Astrocyte of the cerebellum (primary cell): ENCODE measurements at regions not wholly inside any gene's neighbourhood (a gene's known extent, or its start where the extent isn't known, plus 50 kb on each side); places are given as distances from the start of the nearest gene placed in this dataset.

Experiments used
- DNase-seq: peaks from one replicate; pipeline ENCODE4 v3.0.0-alpha.2; 2011; ENCODE audit warnings: low read depth
- H3K4me3 ChIP-seq: 2 replicates; pipeline ENCODE4 v1.5.1; 2011; ENCODE audit warnings: mild to moderate bottlenecking, low read depth, low read length, moderate library complexity
- in situ Hi-C: cut with HindIII; loops from 2 replicates; pipeline ENCODE4 v1.10.0; 2017; ENCODE audit warnings: low sequenced_read_pairs
- TF ChIP-seq, protein P1 (sequence below): IDR thresholded peaks from 2 replicates; pipeline ENCODE4 v1.5.1; 2012; ENCODE audit warnings: low read length, low read depth, moderate library complexity, mild to moderate bottlenecking; ENCODE audit errors: missing control alignments

DNA sequence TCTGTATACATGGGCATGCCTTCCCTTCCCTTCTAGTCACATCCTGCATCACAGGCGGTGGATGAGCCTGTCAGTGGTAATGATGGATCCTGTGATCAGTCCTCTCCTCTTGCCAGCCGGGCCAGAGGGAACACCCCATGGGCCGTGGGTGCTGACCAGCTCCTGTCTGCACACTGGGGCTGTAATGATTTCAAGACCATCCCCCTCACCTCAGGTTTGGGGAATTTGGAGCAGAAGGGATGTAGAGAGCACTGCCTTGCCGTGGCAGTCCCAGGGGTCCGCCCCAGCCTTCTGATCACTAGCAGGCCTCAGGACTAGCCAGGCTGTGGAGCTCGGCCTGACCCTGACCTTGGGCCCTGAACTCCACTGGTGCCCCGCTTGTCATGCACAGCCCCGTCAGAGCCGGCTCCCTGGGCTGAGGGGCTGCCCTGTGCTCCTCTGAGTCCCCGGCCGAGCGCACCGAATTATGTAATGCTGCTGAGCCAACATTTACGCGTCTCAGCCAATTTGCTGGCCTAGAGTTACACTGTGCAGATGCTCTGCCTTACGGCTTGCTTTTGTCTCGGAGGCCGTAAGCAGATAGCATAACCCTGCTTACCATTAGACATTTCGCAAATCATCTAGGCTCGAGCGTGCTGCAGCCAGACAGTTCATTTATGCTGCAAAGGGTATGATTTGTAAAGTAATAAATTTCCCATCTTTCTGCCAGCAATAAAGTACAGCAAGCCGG is 155.3 kb downstream of the MACROH2A1 start:
- DNase-seq: no peak
- TF ChIP-seq, protein P1, sequence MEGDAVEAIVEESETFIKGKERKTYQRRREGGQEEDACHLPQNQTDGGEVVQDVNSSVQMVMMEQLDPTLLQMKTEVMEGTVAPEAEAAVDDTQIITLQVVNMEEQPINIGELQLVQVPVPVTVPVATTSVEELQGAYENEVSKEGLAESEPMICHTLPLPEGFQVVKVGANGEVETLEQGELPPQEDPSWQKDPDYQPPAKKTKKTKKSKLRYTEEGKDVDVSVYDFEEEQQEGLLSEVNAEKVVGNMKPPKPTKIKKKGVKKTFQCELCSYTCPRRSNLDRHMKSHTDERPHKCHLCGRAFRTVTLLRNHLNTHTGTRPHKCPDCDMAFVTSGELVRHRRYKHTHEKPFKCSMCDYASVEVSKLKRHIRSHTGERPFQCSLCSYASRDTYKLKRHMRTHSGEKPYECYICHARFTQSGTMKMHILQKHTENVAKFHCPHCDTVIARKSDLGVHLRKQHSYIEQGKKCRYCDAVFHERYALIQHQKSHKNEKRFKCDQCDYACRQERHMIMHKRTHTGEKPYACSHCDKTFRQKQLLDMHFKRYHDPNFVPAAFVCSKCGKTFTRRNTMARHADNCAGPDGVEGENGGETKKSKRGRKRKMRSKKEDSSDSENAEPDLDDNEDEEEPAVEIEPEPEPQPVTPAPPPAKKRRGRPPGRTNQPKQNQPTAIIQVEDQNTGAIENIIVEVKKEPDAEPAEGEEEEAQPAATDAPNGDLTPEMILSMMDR: no peak
- in situ Hi-C loops: no loop called here
- H3K4me3 ChIP-seq: no peak overlapping the region

- in situ Hi-C loops: no loop called here
- DNase-seq: no peak
- TF ChIP-seq, protein P1: no peak
- no peak overlapping the region for H3K4me3 ChIP-seq
Measured at GRCh38 chr5:135242866-135243555, 156.0 kb downstream of the MACROH2A1 start.

- in situ Hi-C loops: no loop called here
- DNase-seq: no peak
- H3K4me3 ChIP-seq: no peak overlapping the region
- TF ChIP-seq, protein P1: no peak
Measured at GRCh38 chr5:135242021-135242865, 156.8 kb downstream of the MACROH2A1 start.

GRCh38 chr5:135241536-135241935 is 157.5 kb downstream of the MACROH2A1 start:
- in situ Hi-C loops: no loop called here
- DNase-seq: no peak
- TF ChIP-seq, protein P1: no peak
- H3K4me3 ChIP-seq: no peak overlapping the region

DNA sequence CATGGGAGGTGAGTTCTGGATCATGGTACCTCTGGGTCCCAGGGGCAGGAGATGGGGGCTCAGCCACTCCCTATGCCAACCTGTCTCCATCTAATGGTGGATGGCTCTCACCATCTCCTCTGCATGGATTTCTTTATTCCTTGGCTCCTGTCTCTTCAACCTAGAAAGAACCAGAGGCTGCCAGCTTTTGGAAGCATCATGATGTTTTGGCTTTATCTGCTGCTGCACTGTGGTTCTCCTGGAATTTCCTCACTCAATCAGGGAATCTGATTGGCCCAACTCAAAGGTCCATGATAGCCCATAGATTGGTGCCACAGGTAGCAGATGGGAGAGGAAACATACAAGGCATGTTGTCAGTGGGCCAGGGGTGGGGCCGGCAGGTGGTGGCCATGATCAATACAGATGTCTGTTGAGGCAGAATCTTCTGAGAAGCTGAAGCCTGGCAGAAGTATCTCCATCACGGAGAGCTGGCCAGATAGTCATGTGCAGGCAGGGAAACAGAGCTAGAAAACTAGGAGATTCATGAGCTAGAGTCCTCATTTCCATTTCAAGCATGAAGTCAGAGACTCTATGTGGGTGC is 158.2 kb downstream of the MACROH2A1 start:
- DNase-seq: no peak
- no peak overlapping the region for H3K4me3 ChIP-seq
- in situ Hi-C loops: no loop called here
- TF ChIP-seq, protein P1: no peak

DNA sequence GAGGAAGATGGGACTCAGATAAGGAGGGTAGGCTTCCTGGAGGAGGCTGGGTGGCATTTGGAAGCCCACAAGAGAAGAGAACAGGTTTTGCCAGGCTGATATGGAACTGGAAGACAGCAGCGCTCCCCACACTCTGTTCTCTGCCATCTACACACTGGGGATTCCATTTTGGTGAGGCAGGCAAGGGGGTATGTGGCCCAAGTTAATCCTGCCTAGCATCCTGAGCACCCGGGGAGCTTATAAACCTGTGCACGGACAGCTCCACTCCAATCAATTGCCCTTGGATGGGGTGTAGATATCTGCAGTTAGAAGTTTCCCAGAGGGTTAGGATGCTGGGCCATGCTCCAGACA is 158.8 kb downstream of the MACROH2A1 start:
- in situ Hi-C loops: no loop called here
- DNase-seq: no peak
- no peak overlapping the region for H3K4me3 ChIP-seq
- TF ChIP-seq, protein P1: no peak
